SK-N-SH (cell line): ENCODE measurements at regions not wholly inside any gene's neighbourhood (a gene's known extent, or its start where the extent isn't known, plus 50 kb on each side); places are given as distances from the start of the nearest gene placed in this dataset.

Experiments
- CTCF ChIA-PET: fragments of 300-600, 350-600 bp; formaldehyde crosslinking; extraction: SDS; loops from one replicate; lab custom pipeline; 2021; lab: Yijun Ruan, JAX
- POLR2A ChIA-PET: fragments of 350-600 bp; sonication (Branson Sonifier 250); formaldehyde crosslinking; extraction: SDS; loops from one replicate; lab custom pipeline; 2020; ENCODE audit warnings: antibody characterized with exemption, inconsistent platforms; lab: Yijun Ruan, JAX
- DNase-seq: peaks from one replicate; pipeline ENCODE4 v3.0.0; 2012
- H2AFZ ChIP-seq: fragments of 200-600 bp; sonication (generic); 2 replicates; pipeline ENCODE4 v1.8.1; 2016; ENCODE audit warnings: antibody characterized with exemption, mild to moderate bottlenecking, low read depth
- H3F3A ChIP-seq: fragments of 200-600 bp; sonication (generic); replicated peaks from 2 replicates; pipeline ENCODE3; 2016; ENCODE audit warnings: antibody characterized with exemption, mild to moderate bottlenecking; ENCODE audit not compliant: insufficient read depth
- H3K27ac ChIP-seq, 2 experiments: fragments of 200-500 bp in 1 of 2; fragments of 200-600 bp in 1 of 2; sonication (Bioruptor generic) in 1 of 2; sonication (generic), shearing (Covaris generic) in 1 of 2; 2 replicates each; pipeline versions ENCODE4 v1.5.1 to v1.6.1; 2014 to 2016; ENCODE audit warnings: low read depth in 2 of 2, inconsistent platforms in 1 of 2, low read length in 1 of 2, mild to moderate bottlenecking in 1 of 2, mixed read lengths in 1 of 2
- H3K27me3 ChIP-seq: fragments of 200-600 bp; sonication (generic), shearing (Covaris generic); 2 replicates; pipeline ENCODE4 v1.6.1; 2016; ENCODE audit warnings: mixed run types; ENCODE audit not compliant: insufficient read depth
- H3K36me3 ChIP-seq, 2 experiments: fragments of 200-500 bp in 1 of 2; fragments of 200-600 bp in 1 of 2; sonication (Bioruptor generic) in 1 of 2; sonication (generic) in 1 of 2; replicated peaks in 1 of 2; 2 replicates each; pipeline versions ENCODE3 to v1.5.1; 2014 to 2016; ENCODE audit warnings: low read length in 1 of 2, mild to moderate bottlenecking in 1 of 2; ENCODE audit not compliant: insufficient read depth in 2 of 2, control insufficient read depth in 1 of 2
- H3K4me1 ChIP-seq, 2 experiments: fragments of 200-500 bp in 1 of 2; fragments of 200-600 bp in 1 of 2; sonication (Bioruptor generic) in 1 of 2; sonication (generic), shearing (Covaris generic) in 1 of 2; 2 replicates each; pipeline versions ENCODE4 v1.5.1 to v1.6.1; 2014 to 2016; ENCODE audit warnings: low read depth in 1 of 2, low read length in 1 of 2, mixed run types in 1 of 2; ENCODE audit not compliant: insufficient read depth in 2 of 2, control insufficient read depth in 1 of 2
- H3K4me2 ChIP-seq: fragments of 200-600 bp; sonication (generic), shearing (Covaris generic); 2 replicates; pipeline ENCODE4 v1.6.1; 2017; ENCODE audit warnings: mixed run types
- H3K4me3 ChIP-seq, 2 experiments: fragments of 200-500 bp in 1 of 2; fragments of 200-600 bp in 1 of 2; sonication (Bioruptor generic) in 1 of 2; sonication (generic), shearing (Covaris generic) in 1 of 2; 2 replicates each; pipeline versions ENCODE4 v1.5.1 to v1.8.1; 2014 to 2016; ENCODE audit warnings: low read depth in 2 of 2, inconsistent platforms in 1 of 2, low read length in 1 of 2, mild to moderate bottlenecking in 1 of 2, mixed read lengths in 1 of 2, moderate library complexity in 1 of 2
- H3K79me2 ChIP-seq: fragments of 200-600 bp; sonication (generic); 2 replicates; pipeline ENCODE4 v1.8.1; 2017; ENCODE audit warnings: mild to moderate bottlenecking; ENCODE audit not compliant: insufficient read depth
- H3K9ac ChIP-seq: fragments of 200-600 bp; sonication (generic); 2 replicates; pipeline ENCODE4 v1.6.1; 2017; ENCODE audit warnings: mixed run types
- H3K9me2 ChIP-seq: fragments of 200-600 bp; sonication (generic); 2 replicates; pipeline ENCODE4 v1.6.1; 2017; ENCODE audit warnings: mixed run types
- H3K9me3 ChIP-seq: fragments of 200-600 bp; sonication (generic); 2 replicates; pipeline ENCODE4 v1.6.1; 2017; ENCODE audit warnings: mixed run types, mild to moderate bottlenecking, moderate library complexity
- H4K20me1 ChIP-seq: fragments of 200-600 bp; sonication (generic); 2 replicates; pipeline ENCODE4 v1.6.1; 2017; ENCODE audit warnings: mild to moderate bottlenecking, mixed run types; ENCODE audit not compliant: insufficient read depth
- ELF1 ChIP-seq: IDR thresholded peaks from 2 replicates; pipeline ENCODE4 v1.4.0; 2012
- FOXJ3 ChIP-seq: sonication (generic); formaldehyde crosslinking; IDR thresholded peaks from 2 replicates; pipeline ENCODE4 v1.5.1; 2020; ENCODE audit warnings: mild to moderate bottlenecking, missing genetic modification reagents
- FOXM1 ChIP-seq: IDR thresholded peaks from 2 replicates; pipeline ENCODE4 v1.4.0; 2012; ENCODE audit warnings: low read depth, mild to moderate bottlenecking
- MAX ChIP-seq: IDR thresholded peaks from 2 replicates; pipeline ENCODE4 v1.4.0; 2012; ENCODE audit warnings: low read depth
- MXI1 ChIP-seq: IDR thresholded peaks from 2 replicates; pipeline ENCODE4 v1.6.1; 2012; ENCODE audit warnings: mild to moderate bottlenecking, low read depth, low read length, improper control_type of control experiment
- POLR2AphosphoS5 ChIP-seq: IDR thresholded peaks from 2 replicates; pipeline ENCODE4 v1.6.1; 2012; ENCODE audit warnings: low read depth, low read length
- RCOR1 ChIP-seq: fragments of 150-350 bp; IDR thresholded peaks from 2 replicates; pipeline ENCODE4 v1.6.1; 2017; ENCODE audit warnings: antibody characterized with exemption, low read length
- REST ChIP-seq: IDR thresholded peaks from 2 replicates; pipeline ENCODE4 v1.6.1; 2012; ENCODE audit warnings: mild to moderate bottlenecking, low read depth, low read length, moderate library complexity
- TAF1 ChIP-seq: IDR thresholded peaks from 2 replicates; pipeline ENCODE4 v1.6.1; 2012; ENCODE audit warnings: low read depth, mild to moderate bottlenecking, low read length, moderate library complexity, borderline replicate concordance
- USF1 ChIP-seq: IDR thresholded peaks from 2 replicates; pipeline ENCODE4 v1.4.0; 2012; ENCODE audit warnings: low read depth, borderline replicate concordance
- USF2 ChIP-seq: fragments of 150-350 bp; IDR thresholded peaks from 2 replicates; pipeline ENCODE4 v1.6.1; 2017; ENCODE audit warnings: antibody characterized with exemption, low read length, low read depth, borderline replicate concordance
- WGBS: methylation state at CpG from one replicate; pipeline ENCODE4 v1.1.6; 2017; ENCODE audit warnings: low lambda C conversion rate; 5-methylcytosine and 5-hydroxymethylcytosine counted together

- Histone ChIP-seq H3K9me2 (no peaks in the 10 kb centered on the region), H3K79me2 (no peaks in the 10 kb centered on the region), H3K9ac (no peak overlapping the region), H3K4me3 (no peak overlapping the region), H3K4me2 (no peak overlapping the region), H3F3A (no peaks in the 10 kb centered on the region), H4K20me1 (no peaks in the 10 kb centered on the region), H3K27ac (no peak overlapping the region), H2AFZ (no peak overlapping the region), H3K27me3 (no peaks in the 10 kb centered on the region), H3K36me3 (no peaks in the 10 kb centered on the region), H3K4me1 (no peaks in the 10 kb centered on the region), H3K9me3 (no peaks in the 10 kb centered on the region)
- no peak for TF ChIP-seq POLR2AphosphoS5
- TF ChIP-seq FOXM1, result no peak
- TF ChIP-seq USF1, result no peak
- TF ChIP-seq ELF1, result no peak
- TF ChIP-seq USF2, result no peak
- ChIA-PET POLR2A (no interaction called here), CTCF (no interaction called here)
- WGBS, result 39% methylated on average over 2 of the region's 2 CpGs
- DNase-seq, result no peak
Measured at GRCh38 chr15:26145796-26146195, 282.7 kb upstream of the ATP10A start.

- Histone ChIP-seq H3K4me1 (no peaks in the 10 kb centered on the region), H3K4me3 (no peak overlapping the region), H3K9ac (no peak overlapping the region), H4K20me1 (no peaks in the 10 kb centered on the region), H3K36me3 (no peaks in the 10 kb centered on the region), H3K79me2 (no peaks in the 10 kb centered on the region), H3F3A (no peaks in the 10 kb centered on the region), H3K9me2 (no peaks in the 10 kb centered on the region), H3K27ac (no peak overlapping the region), H3K4me2 (no peak overlapping the region), H3K27me3 (no peaks in the 10 kb centered on the region), H2AFZ (no peak overlapping the region), H3K9me3 (no peaks in the 10 kb centered on the region)
- CTCF ChIA-PET, result no interaction called here
- no peak for TF ChIP-seq MAX
- no peak for DNase-seq
- POLR2A ChIA-PET, result no interaction called here
- WGBS, result 36% methylated on average over 4 of the region's 4 CpGs
Measured at GRCh38 chr15:26144836-26145235, 281.7 kb upstream of the ATP10A start.

GRCh38 chr15:26143221-26143620 is 280.1 kb upstream of the ATP10A start:
- Histone ChIP-seq H4K20me1 (no peaks in the 10 kb centered on the region), H3K4me3 (no peak overlapping the region), H3K4me1 (no peaks in the 10 kb centered on the region), H3K27me3 (no peaks in the 10 kb centered on the region), H3K79me2 (no peaks in the 10 kb centered on the region), H3K9me3 (no peaks in the 10 kb centered on the region), H3K27ac (no peak overlapping the region), H3K36me3 (no peaks in the 10 kb centered on the region), H3K9me2 (no peaks in the 10 kb centered on the region), H3K4me2 (no peak overlapping the region), H3K9ac (no peak overlapping the region), H3F3A (no peaks in the 10 kb centered on the region), H2AFZ (no peak overlapping the region)
- 27% methylated on average over 1 of the region's 1 CpG for WGBS
- TF ChIP-seq TAF1, result no peak
- no peak for TF ChIP-seq MAX
- TF ChIP-seq MXI1, result no peak
- no peak for TF ChIP-seq FOXJ3 (CRISPR knock-in tag)
- no peak for TF ChIP-seq REST
- TF ChIP-seq RCOR1, result no peak
- POLR2A ChIA-PET, result no interaction called here
- no peak for DNase-seq
- CTCF ChIA-PET, result no interaction called here
